Skeletal muscle cell (primary cell): ENCODE measurements at regions not wholly inside any gene's neighbourhood (a gene's known extent, or its start where the extent isn't known, plus 50 kb on each side); places are given as distances from the start of the nearest gene placed in this dataset.

Experiments
- DNase-seq: peaks from one replicate; pipeline ENCODE4 v3.0.0-alpha.2; 2010; ENCODE audit warnings: low read depth
- H3K4me3 ChIP-seq: 2 replicates; pipeline ENCODE4 v1.5.1; 2011; ENCODE audit warnings: low read depth, mild to moderate bottlenecking, control low read depth, low read length, moderate library complexity

DNA sequence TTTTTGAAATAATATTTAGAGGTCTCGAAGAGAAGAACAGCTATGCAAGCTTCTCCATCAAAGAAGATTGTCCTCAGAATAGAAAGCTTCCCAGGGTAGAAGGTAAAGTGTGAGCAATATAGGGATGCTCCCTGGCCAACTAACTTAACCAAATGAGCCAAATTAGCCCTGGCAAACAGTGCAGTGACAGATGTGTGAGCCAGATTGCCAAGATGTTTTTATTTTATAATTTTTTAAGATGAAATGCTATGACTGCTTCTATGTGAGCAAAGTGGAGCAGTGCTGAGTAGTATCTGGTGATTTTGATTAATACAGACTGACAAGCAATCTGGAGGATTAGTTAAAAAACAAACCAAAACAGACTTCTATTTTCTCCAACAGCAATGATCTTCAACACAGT is 202.1 kb downstream of the NOVA1 start:
- DNase-seq = no peak

GRCh38 chr14:26394150-26394810 is 203.6 kb downstream of the NOVA1 start:
- DNase-seq = no peak
- H3K4me3 ChIP-seq = no peak overlapping the region

More for the DNA sequence above, 202.1 kb downstream of the NOVA1 start:
- no peak overlapping the region for H3K4me3 ChIP-seq

GRCh38 chr14:26392498-26392897 is 205.3 kb downstream of the NOVA1 start:
- no peak for DNase-seq
- H3K4me3 ChIP-seq = no peak overlapping the region

- H3K4me3 ChIP-seq = no peak overlapping the region
- peak; percentile 56 for DNase-seq
Observed at GRCh38 chr14:26389646-26390508, 208.0 kb downstream of the NOVA1 start.

GRCh38 chr14:26385310-26385709 is 212.5 kb downstream of the NOVA1 start:
- no peak for DNase-seq
- no peak overlapping the region for H3K4me3 ChIP-seq

DNA sequence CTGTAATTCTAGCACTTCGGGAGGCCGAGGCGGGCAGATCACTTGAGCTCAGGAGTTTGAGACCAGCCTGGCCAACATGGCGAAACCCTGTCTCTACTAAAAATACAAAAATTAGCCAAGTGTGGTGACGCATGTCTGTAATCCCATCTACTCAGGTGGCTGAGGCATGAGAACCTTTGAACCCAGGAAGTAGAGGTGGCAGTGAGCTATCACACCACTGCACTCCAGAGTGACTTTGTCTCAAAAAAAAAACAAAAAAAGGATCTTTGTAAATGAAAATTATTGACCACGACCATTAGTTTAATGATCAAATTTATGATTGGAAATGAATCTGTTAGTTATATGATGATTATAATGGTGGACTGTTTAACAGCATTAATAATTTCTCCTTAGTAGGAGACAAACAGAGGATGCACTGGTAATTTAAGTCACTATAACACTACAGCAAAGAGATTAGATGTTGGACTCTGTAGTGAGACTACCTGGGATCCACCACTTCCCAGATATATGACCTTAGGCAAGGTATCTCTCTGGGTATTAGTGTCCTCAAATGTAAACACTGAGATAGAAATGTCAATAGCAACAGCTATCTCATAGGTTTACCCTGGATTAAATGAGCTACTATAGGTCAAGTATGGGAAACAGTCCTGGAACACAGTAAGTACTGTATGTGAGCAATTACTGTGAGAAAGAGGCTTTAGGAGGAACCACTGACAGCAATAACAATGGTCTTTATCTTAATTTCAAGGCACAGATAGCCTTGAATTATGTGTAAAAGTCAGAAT is 214.7 kb downstream of the NOVA1 start:
- H3K4me3 ChIP-seq = no peak overlapping the region
- no peak for DNase-seq

DNA sequence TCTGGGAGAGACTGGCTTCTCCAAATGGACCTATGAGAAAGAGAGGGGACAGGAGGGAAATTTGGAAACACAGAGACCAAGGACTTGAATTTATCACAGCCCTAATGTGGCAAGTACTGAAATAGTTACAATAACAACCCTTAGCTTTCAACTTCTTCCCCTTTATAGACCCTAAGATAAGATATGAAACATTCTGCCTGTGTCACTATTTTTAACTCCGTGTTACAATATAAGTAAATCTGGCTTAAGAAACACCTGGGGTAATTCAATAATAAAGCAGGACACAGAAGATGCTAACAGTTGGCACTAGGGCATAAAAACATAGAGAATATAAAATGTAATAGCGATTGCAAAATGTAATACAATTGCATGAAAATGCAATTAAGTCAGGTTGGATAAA is 216.4 kb downstream of the NOVA1 start:
- DNase-seq = no peak
- H3K4me3 ChIP-seq = no peak overlapping the region

GRCh38 chr14:26380637-26381036 is 217.2 kb downstream of the NOVA1 start:
- no peak for DNase-seq
- H3K4me3 ChIP-seq = no peak overlapping the region

DNA sequence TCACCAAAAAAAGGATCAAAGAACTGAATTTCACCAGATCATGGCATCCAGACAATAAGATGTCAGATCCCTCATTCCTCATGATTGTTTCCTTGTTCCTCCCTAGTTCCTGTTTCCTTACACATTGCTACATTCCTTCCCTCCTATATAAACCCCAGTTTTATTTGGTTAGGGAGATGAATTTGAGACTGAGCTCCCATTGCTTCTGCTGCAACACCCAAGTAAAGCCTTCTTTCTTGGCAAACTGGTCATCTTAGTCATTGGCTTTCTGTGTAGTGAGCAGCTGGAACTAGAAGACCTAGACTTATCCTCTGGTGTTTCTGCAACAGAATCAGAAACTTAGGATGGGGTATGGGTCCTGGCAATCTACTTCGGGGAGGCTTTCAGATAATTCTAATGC is 217.9 kb downstream of the NOVA1 start:
- DNase-seq = no peak
- H3K4me3 ChIP-seq = no peak overlapping the region

DNA sequence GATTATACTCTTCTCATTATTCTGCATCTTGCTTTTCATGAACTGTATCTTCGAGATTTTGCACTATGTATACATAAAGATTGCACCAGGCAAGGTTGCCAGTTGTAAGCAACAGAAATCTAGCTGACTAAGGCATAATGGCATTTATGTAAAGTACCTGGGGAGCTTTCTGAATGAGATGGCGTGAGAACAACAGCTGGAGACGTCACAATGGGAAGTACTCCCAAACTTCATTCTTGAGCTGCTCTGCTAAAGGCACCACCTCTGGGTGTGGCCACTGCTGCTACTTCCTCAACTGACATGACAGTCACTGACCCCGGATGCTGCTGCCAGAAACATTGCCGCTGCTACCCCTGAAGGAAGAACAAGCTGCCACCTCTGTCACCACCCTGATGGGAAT is 220.7 kb downstream of the NOVA1 start:
- no peak overlapping the region for H3K4me3 ChIP-seq
- no peak for DNase-seq

DNA sequence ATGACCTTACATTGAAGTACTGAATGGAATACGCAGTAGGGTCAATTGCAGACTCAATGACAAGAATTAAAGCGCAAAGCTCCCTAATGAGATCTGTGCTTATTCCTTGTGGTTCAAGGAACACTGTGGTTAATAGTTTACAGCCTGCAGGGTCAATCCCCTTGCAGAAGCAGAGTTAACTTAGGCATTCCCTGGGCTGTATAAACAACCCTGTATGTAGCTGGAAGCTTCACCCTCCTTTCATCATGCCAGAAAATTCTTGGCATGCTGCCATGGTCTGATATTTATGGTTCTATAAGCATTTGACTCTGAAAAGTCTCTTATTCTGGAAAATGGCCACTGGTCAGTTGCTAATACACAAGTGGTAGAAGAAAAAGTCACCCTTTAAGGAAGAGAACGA is 227.7 kb downstream of the NOVA1 start:
- DNase-seq = peak; percentile 67

DNA sequence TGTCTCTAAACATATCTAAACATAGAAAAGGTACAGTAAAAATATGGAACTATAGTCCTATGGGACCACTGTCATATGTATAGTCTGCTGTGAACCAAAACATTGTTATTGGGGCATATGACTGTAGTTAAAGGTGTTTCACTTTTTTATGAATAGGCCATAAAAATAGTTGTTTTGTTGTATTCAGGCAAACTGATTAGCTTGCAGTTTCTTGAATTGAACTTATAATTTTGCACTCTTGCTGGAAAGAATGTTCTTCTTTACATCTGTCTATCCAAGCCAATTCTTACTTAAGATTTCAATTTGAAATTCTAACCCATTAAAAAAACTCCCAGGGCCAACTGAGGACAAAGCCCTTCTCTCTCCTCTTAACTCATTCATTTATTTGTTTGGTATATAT is 234.1 kb downstream of the NOVA1 start:
- H3K4me3 ChIP-seq = no peak overlapping the region
- DNase-seq = no peak

More for the DNA sequence above, 227.7 kb downstream of the NOVA1 start:
- no peak overlapping the region for H3K4me3 ChIP-seq

GRCh38 chr14:26344596-26344995 is 253.2 kb downstream of the NOVA1 start:
- DNase-seq = no peak
- H3K4me3 ChIP-seq = no peak overlapping the region

GRCh38 chr14:26339381-26339780 is 258.5 kb downstream of the NOVA1 start:
- DNase-seq = no peak
- H3K4me3 ChIP-seq = no peak overlapping the region

DNA sequence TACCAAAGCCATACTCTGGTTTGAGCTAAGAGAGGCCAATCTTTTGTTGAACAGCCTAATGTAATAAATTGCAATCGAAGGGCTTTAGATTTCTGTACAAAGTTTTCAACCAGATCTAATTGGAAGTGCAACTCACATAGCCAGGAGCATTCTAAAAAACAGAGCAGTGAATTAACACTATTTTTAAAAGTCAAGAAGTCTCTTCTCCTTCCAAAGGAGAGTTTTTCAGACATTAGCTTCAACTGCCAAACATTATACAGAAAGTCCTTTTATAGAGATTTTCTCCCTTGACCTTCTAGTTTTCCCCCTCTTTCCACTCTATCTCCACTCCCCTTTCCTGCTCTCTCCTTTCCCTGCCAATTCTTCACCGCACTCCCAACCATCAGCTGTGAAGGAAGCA is 259.6 kb downstream of the NOVA1 start:
- H3K4me3 ChIP-seq = no peak overlapping the region
- DNase-seq = no peak

DNA sequence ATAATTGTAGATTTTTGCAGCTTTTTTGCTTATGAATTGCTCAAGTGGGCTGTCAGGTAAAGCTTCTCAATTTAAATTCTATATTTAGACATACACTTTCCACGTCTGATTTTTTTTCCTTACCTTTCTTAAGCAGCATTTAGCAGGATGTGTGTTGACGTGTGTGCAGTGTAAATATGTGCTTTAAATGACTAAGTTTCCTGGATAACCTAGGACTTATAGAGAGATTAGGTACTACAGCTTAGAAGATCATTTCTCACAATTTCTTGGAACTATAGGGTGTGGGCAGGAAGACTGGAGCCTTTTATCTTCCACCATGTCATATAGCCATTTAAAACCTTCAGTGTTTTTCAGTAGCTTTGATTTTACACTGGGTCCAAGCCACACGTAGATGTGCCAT is 263.5 kb downstream of the NOVA1 start:
- no peak for DNase-seq
- H3K4me3 ChIP-seq = no peak overlapping the region

- peak; percentile 10 for DNase-seq
- no peak overlapping the region for H3K4me3 ChIP-seq
Observed at GRCh38 chr14:26332966-26333365, 264.9 kb downstream of the NOVA1 start.

DNA sequence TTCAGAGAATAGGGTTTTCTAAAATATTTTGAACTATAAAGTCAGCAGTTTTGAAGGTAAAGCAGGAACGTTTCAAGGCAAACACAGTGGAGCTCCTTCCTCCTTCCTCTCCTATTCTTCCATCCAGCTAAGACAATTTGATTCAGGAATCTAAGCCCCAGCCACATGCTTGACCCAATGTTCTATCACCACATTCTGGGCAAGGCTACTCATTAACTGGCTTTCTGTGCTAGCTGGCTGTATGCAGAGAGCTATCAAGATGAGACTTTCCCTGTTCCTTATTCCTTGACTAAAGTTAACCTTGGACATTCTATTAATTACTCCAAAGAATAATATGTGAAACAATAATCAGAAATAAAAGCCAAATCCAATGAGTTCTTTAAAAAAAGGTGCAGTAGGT is 266.9 kb downstream of the NOVA1 start:
- DNase-seq = peak; percentile 10
- no peak overlapping the region for H3K4me3 ChIP-seq

GRCh38 chr14:26328791-26329190 is 269.0 kb downstream of the NOVA1 start:
- DNase-seq = no peak
- no peak overlapping the region for H3K4me3 ChIP-seq

- no peak for DNase-seq
- no peak overlapping the region for H3K4me3 ChIP-seq
Observed at GRCh38 chr14:26323869-26324268, 274.0 kb downstream of the NOVA1 start.
